ENCODE measurements at regions not wholly inside any gene's neighbourhood (a gene's known extent, or its start where the extent isn't known, plus 50 kb on each side); places are given as distances from the start of the nearest gene placed in this dataset.

GRCh38 chr2:220241423-220241822 lies 614.0 kb downstream of the SLC4A3 start:
- no peak overlapping the region for H4K5ac ChIP-seq (ENCODE audit: insufficient read length, low read depth, low read length)
- H2BK20ac ChIP-seq (ENCODE audit: low read depth, low read length, poor library complexity, severe bottlenecking): no peak overlapping the region
- H3K9ac ChIP-seq (ENCODE audit: extremely low read depth, insufficient read length, low read length): no peak overlapping the region
- no peak overlapping the region for H4K8ac ChIP-seq (replicated peaks; ENCODE audit: insufficient read length, low read depth, low read length)
- H3K9me3 ChIP-seq (ENCODE audit: control insufficient read depth, low read depth, low read length): no peaks in the 10 kb centered on the region
- H3K23me2 ChIP-seq (ENCODE audit: insufficient read length, low read depth, low read length, poor library complexity, severe bottlenecking): no peaks in the 10 kb centered on the region
- H3K23ac ChIP-seq (ENCODE audit: insufficient read length, low read depth, low read length): no peak overlapping the region
- H2BK15ac ChIP-seq (ENCODE audit: low read depth, low read length): no peak overlapping the region
- no peak overlapping the region for H2BK12ac ChIP-seq (ENCODE audit: insufficient read length, low read depth, low read length)
- WGBS (ENCODE audit: extremely low coverage, insufficient read length, low lambda C conversion rate): no CpG with 5 or more reads among the region's 2 CpGs
- no peak overlapping the region for H2BK120ac ChIP-seq (ENCODE audit: low read depth, low read length, poor library complexity, severe bottlenecking)
- no peak overlapping the region for H2AK5ac ChIP-seq (ENCODE audit: insufficient read length, low read length)
- no peak overlapping the region for H4K91ac ChIP-seq (ENCODE audit: insufficient read length, low read depth, low read length)
- H4K20me1 ChIP-seq (ENCODE audit: control insufficient read depth, insufficient read depth, insufficient read length): no peaks in the 10 kb centered on the region
- no peak for TF ChIP-seq CTCF (conservative IDR thresholded peaks at IDR 0.05)
- H3K79me2 ChIP-seq (ENCODE audit: insufficient read depth, low read length): no peaks in the 10 kb centered on the region
- no peak overlapping the region for H3K4me2 ChIP-seq (ENCODE audit: insufficient read depth, insufficient read length, low read length)
- no peaks in the 10 kb centered on the region for H3K36me3 Mint-ChIP-seq (ENCODE audit: insufficient read depth in 1 of 3, low read depth in 3 of 3)
- H3K27me3 Mint-ChIP-seq (ENCODE audit: low read depth): no peaks in the 10 kb centered on the region
- no peak overlapping the region for H3K14ac ChIP-seq (ENCODE audit: insufficient read depth, low read length)
- H3K79me1 ChIP-seq (ENCODE audit: insufficient read depth, low read depth, low read length, poor library complexity, severe bottlenecking): no peaks in the 10 kb centered on the region
- H3K4me1 ChIP-seq (ENCODE audit: insufficient read depth, low read length): no peaks in the 10 kb centered on the region
- H3T11ph ChIP-seq (ENCODE audit: low read length): no peak overlapping the region
- no peak overlapping the region for H2AFZ ChIP-seq (ENCODE audit: low read length)
- H3K4me1 Mint-ChIP-seq: peaks cover 0 to 3% of the 10 kb centered on the region in 2 experiments; a peak in 3 of 4 replicates
- H3K9me3 Mint-ChIP-seq: no peaks in the 10 kb centered on the region
- H3K18ac ChIP-seq (ENCODE audit: insufficient read length, low read depth, low read length): no peak overlapping the region
- no peak overlapping the region for H3K4me3 Mint-ChIP-seq
- no peak overlapping the region for H3K56ac ChIP-seq (ENCODE audit: insufficient read length, low read depth, low read length)
- H3K27ac ChIP-seq (ENCODE audit: insufficient read length, low read depth, low read length): no peak overlapping the region
- no peak overlapping the region for H2BK5ac ChIP-seq (ENCODE audit: insufficient read length, low read length)
- H3K27ac Mint-ChIP-seq: no peak overlapping the region
- H3K4ac ChIP-seq (ENCODE audit: low read depth, low read length): no peak overlapping the region
- H3K27me3 ChIP-seq (ENCODE audit: insufficient read depth, low read length): no peaks in the 10 kb centered on the region
- DNase-seq: no peak
